HG02884 (cell line): ENCODE measurements at regions not wholly inside any gene's neighbourhood (a gene's known extent, or its start where the extent isn't known, plus 50 kb on each side); places are given as distances from the start of the nearest gene placed in this dataset.

ENCODE experiments used
- ATAC-seq: cut with Tn5 transposase; IDR thresholded peaks from one replicate; pipeline ENCODE4 v1.9.1; 2021; ENCODE audit warnings: mild to moderate bottlenecking, moderate library complexity; ENCODE audit not compliant: unreplicated experiment

- peak; percentile 68 for ATAC-seq
Measured at GRCh38 chr9:110110154-110110553, 97.8 kb downstream of the C9orf152 start.

- ATAC-seq: no peak
Measured at GRCh38 chr9:110111868-110112267, 96.1 kb downstream of the C9orf152 start.

- ATAC-seq: no peak
Measured at GRCh38 chr9:110112792-110113191, 95.2 kb downstream of the C9orf152 start.

DNA sequence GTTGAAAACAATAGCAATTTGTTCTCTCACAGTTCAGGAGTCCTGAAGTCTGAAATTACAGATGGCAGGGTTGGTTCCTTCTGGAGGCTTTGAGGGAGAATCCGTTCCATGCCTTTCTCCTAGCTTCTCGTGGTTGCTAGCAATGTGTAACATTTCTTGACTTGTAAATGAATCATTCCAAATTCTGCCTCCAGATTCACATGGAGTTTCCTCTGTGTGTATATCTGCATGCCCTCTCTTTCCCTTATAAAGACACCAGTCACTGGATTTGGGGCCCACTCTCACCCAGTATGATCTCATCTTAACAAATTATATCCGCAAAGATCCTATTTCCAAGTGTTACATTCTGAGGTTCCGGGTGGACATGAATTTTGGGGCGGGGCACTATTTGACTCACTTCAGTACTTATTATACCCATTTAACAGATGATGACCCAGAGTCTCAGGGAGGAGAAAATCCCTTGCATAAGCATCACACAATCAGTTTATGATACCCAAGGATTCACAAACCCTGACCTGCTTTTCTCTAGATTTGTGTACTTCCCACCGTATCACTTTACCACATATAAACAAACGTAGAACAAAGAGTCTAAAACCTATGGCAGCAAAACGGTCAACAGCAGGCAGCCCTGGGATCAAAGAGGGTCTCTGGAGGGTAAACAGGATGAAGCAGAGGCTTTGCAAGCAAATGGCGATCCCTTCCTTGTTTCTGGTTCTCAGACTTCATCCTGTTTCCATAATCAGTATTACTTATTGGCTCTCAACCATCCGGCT is 93.7 kb downstream of the C9orf152 start:
- no peak for ATAC-seq

GRCh38 chr9:110114859-110115201 is 93.1 kb downstream of the C9orf152 start:
- no peak for ATAC-seq

- ATAC-seq: no peak
Measured at GRCh38 chr9:110115341-110115820, 92.6 kb downstream of the C9orf152 start.

- no peak for ATAC-seq
Measured at GRCh38 chr9:110115826-110116542, 92.0 kb downstream of the C9orf152 start.

- no peak for ATAC-seq
Measured at GRCh38 chr9:110116543-110116885, 91.4 kb downstream of the C9orf152 start.

GRCh38 chr9:110121170-110121569 is 86.8 kb downstream of the C9orf152 start:
- ATAC-seq: no peak

GRCh38 chr9:110123341-110124095 is 84.4 kb downstream of the C9orf152 start:
- no peak for ATAC-seq

GRCh38 chr9:110124439-110124838 is 83.5 kb downstream of the C9orf152 start:
- ATAC-seq: no peak

- ATAC-seq: no peak
Measured at GRCh38 chr9:110125207-110125751, 82.7 kb downstream of the C9orf152 start.

DNA sequence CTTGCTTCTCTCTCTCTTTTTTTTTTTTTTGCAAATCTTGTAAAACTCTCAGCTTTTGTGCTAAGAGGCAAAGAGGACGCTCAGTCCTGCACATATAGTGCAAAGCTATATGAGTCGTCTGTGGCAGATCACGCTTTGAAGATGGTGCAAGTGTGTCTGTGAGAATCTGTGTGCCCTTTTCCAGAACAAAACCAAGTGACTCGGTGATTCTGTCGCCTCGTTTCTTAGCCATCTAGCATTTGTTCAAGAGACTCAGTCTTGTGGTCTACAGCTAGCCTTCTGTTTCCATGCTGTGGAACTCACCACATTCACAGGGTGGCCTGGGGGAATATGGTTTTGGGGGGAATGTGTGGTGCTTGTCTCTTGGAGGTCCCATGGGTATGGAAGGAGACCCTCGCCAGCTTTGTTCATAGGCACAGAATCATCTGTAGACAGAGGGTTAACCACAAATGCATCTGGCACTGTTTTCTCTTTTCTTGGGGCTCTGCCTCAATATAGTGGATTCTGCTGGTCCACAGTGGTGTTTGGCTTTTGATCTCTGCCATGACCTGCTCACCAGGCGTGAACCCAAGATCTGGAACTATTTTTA is 82.1 kb downstream of the C9orf152 start:
- ATAC-seq: no peak

DNA sequence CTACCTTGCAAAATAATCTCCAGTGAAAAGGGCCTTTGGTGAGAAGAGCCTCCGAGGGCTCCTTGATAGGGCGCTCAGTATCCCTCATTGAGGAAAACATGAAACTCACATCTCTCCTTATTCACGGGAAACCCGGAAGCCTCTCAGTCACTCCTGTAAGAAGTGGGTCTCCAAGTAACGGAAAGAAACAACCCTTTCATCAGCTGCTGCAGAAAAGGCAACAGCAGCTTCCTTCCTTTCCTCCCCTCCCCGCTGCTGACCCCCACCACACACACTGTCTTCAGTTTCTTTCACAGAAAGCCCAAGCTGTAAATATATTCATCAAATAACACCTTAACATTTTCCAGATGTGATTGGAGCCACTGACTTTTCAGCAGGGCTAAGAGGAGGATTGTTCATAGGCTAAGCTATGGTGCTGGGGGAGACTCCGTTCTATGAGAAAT is 81.4 kb downstream of the C9orf152 start:
- ATAC-seq: no peak

GRCh38 chr9:110126986-110127864 is 80.7 kb downstream of the C9orf152 start:
- ATAC-seq: no peak

DNA sequence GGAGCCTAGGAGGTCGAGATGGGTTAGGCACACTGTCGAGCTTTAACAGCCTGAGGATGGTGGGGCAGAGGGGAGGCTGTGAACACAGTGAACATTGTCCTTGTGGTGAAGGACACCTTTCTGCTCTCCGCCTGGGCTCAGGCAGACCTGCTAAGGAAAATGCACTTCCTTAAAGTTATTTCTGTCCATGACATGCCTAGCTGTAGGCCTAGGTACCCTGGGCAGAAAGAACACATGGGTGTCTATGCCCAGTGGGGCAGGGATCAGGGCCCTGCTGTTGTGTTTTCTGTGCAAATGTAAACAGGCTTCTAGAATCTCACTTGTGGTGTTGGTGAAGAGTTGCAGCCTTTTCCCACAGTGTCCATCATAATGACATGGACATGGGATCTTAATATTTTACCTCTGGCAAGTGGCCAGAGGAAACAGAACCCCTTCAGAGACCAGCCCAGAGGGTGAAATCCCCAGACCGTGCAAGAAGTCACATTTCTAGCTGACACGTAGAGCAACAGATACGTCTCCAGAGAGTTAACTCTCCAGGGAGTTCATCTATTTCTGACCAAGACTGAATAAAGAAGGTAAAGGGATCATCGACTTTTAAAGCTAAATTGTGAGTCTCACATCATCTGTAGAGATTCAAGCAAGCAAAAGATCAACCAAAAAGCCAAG is 79.2 kb downstream of the C9orf152 start:
- ATAC-seq: peak; percentile 59

DNA sequence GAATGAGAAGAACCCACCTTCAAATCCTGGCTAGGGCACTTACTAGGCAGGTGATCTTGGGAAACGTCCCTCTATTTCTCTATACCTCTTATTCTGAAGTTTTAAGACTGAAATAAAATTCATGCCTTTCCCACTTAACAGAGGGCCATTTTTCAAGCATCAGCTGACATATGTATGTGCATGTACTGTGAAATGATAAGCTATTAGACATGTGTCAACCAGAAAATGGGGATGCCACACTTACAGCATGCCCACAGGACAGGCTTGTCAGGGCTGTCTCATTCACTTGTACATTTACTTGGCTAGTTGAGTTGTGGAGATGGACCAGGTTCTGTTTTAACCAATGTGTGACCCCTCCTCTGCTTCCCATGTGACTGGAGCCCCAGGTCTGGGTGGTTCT is 78.5 kb downstream of the C9orf152 start:
- ATAC-seq: no peak

GRCh38 chr9:110130211-110130610 is 77.7 kb downstream of the C9orf152 start:
- no peak for ATAC-seq

- ATAC-seq: no peak
Measured at GRCh38 chr9:110130791-110131416, 77.1 kb downstream of the C9orf152 start.
